ENCODE measurements at regions not wholly inside any gene's neighbourhood (a gene's known extent, or its start where the extent isn't known, plus 50 kb on each side); places are given as distances from the start of the nearest gene placed in this dataset.

- DNase-seq (ENCODE audit: insufficient read length, low spot score): no peak
- FAIRE-seq: no peak
Measured at GRCh38 chr12:126676434-126676833, 1590.5 kb upstream of the TMEM132C start.

GRCh38 chr12:126681676-126682075 is 1585.3 kb upstream of the TMEM132C start:
- no peak for TF ChIP-seq POLR2A (IDR thresholded peaks at IDR 0.05; ENCODE audit: low read depth, low read length)
- FAIRE-seq (no peak), DNase-seq (ENCODE audit: insufficient read length, low spot score) (no peak)

More at GRCh38 chr12:126676434-126676833, 1590.5 kb upstream of the TMEM132C start:
- no peak for TF ChIP-seq POLR2A (IDR thresholded peaks at IDR 0.05; ENCODE audit: low read depth, low read length)

- no peak for FAIRE-seq
- no peak for DNase-seq (ENCODE audit: insufficient read length, low spot score)
- TF ChIP-seq POLR2A (IDR thresholded peaks at IDR 0.05; ENCODE audit: low read depth, low read length): no peak
Measured at GRCh38 chr12:126684703-126685102, 1582.3 kb upstream of the TMEM132C start.

GRCh38 chr12:126685636-126686035 is 1581.3 kb upstream of the TMEM132C start:
- DNase-seq (ENCODE audit: insufficient read length, low spot score): no peak
- TF ChIP-seq POLR2A (IDR thresholded peaks at IDR 0.05; ENCODE audit: low read depth, low read length): no peak
- FAIRE-seq: no peak

- TF ChIP-seq POLR2A (IDR thresholded peaks at IDR 0.05; ENCODE audit: low read depth, low read length): no peak
- FAIRE-seq: no peak
Measured at GRCh38 chr12:126688556-126688955, 1578.4 kb upstream of the TMEM132C start.

GRCh38 chr12:126700096-126700495 is 1566.9 kb upstream of the TMEM132C start:
- no peak for TF ChIP-seq POLR2A (IDR thresholded peaks at IDR 0.05; ENCODE audit: low read depth, low read length)
- FAIRE-seq (no peak), DNase-seq (ENCODE audit: insufficient read length, low spot score) (no peak)

More at GRCh38 chr12:126688556-126688955, 1578.4 kb upstream of the TMEM132C start:
- DNase-seq (ENCODE audit: insufficient read length, low spot score): no peak

- DNase-seq (ENCODE audit: insufficient read length, low spot score): no peak
- no peak for TF ChIP-seq POLR2A (IDR thresholded peaks at IDR 0.05; ENCODE audit: low read depth, low read length)
- FAIRE-seq: no peak
Measured at GRCh38 chr12:126704609-126705008, 1562.4 kb upstream of the TMEM132C start.

GRCh38 chr12:126706300-126706699 is 1560.7 kb upstream of the TMEM132C start:
- FAIRE-seq (no peak), DNase-seq (ENCODE audit: insufficient read length, low spot score) (no peak)
- TF ChIP-seq POLR2A (IDR thresholded peaks at IDR 0.05; ENCODE audit: low read depth, low read length): no peak

- FAIRE-seq (no peak), DNase-seq (ENCODE audit: insufficient read length, low spot score) (no peak)
- TF ChIP-seq POLR2A (IDR thresholded peaks at IDR 0.05; ENCODE audit: low read depth, low read length): no peak
Measured at GRCh38 chr12:126708492-126708896, 1558.5 kb upstream of the TMEM132C start.

GRCh38 chr12:126718365-126718764 is 1548.6 kb upstream of the TMEM132C start:
- DNase-seq (ENCODE audit: insufficient read length, low spot score) (no peak), FAIRE-seq (no peak)
- TF ChIP-seq POLR2A (IDR thresholded peaks at IDR 0.05; ENCODE audit: low read depth, low read length): no peak

- no peak for TF ChIP-seq POLR2A (IDR thresholded peaks at IDR 0.05; ENCODE audit: low read depth, low read length)
- no peak for FAIRE-seq
- no peak for DNase-seq (ENCODE audit: insufficient read length, low spot score)
Measured at GRCh38 chr12:126719912-126720705, 1546.9 kb upstream of the TMEM132C start.

- TF ChIP-seq POLR2A (IDR thresholded peaks at IDR 0.05; ENCODE audit: low read depth, low read length): no peak
- no peak for FAIRE-seq
- DNase-seq (ENCODE audit: insufficient read length, low spot score): no peak
Measured at GRCh38 chr12:126726481-126727217, 1540.3 kb upstream of the TMEM132C start.

- DNase-seq (ENCODE audit: insufficient read length, low spot score) (no peak), FAIRE-seq (no peak)
- TF ChIP-seq POLR2A (IDR thresholded peaks at IDR 0.05; ENCODE audit: low read depth, low read length): no peak
Measured at GRCh38 chr12:126727218-126728075, 1539.5 kb upstream of the TMEM132C start.

- no peak for TF ChIP-seq POLR2A (IDR thresholded peaks at IDR 0.05; ENCODE audit: low read depth, low read length)
- DNase-seq (ENCODE audit: insufficient read length, low spot score) (no peak), FAIRE-seq (no peak)
Measured at GRCh38 chr12:126734296-126734695, 1532.7 kb upstream of the TMEM132C start.

All from H54 (cell line).